HEK293 (cell line): ENCODE measurements at regions not wholly inside any gene's neighbourhood (a gene's known extent, or its start where the extent isn't known, plus 50 kb on each side); places are given as distances from the start of the nearest gene placed in this dataset.

Source experiments
- HIC1 ChIP-seq: fragments of 450-650 bp; formaldehyde crosslinking; IDR thresholded peaks from 2 replicates; pipeline ENCODE4 v1.5.1; 2016; ENCODE audit warnings: missing biosample characterization, missing genetic modification characterization
- KLF10 ChIP-seq: fragments of 450-650 bp; IDR thresholded peaks from 2 replicates; pipeline ENCODE4 v1.5.1; 2018; ENCODE audit warnings: missing biosample characterization, mild to moderate bottlenecking, missing genetic modification characterization
- REST ChIP-seq: fragments of 450-650 bp; formaldehyde crosslinking; IDR thresholded peaks from 2 replicates; pipeline ENCODE4 v1.5.1; 2016; ENCODE audit warnings: missing biosample characterization, missing genetic modification characterization
- ZBTB1 ChIP-seq: fragments of 450-650 bp; formaldehyde crosslinking; IDR thresholded peaks from 2 replicates; pipeline ENCODE4 v1.5.1; 2016; ENCODE audit warnings: missing biosample characterization, missing genetic modification characterization
- ZNF521 ChIP-seq: fragments of 450-650 bp; formaldehyde crosslinking; IDR thresholded peaks from 2 replicates; pipeline ENCODE4 v1.5.1; 2017; ENCODE audit warnings: missing biosample characterization, mild to moderate bottlenecking, missing genetic modification characterization
- ZNF623 ChIP-seq: fragments of 450-650 bp; formaldehyde crosslinking; IDR thresholded peaks from 2 replicates; pipeline ENCODE4 v1.5.1; 2016; ENCODE audit warnings: missing biosample characterization, missing genetic modification characterization
- TF ChIP-seq, protein P1 (sequence below): fragments of 450-650 bp; formaldehyde crosslinking; IDR thresholded peaks from 2 replicates; pipeline ENCODE4 v1.5.1; 2016; ENCODE audit warnings: missing biosample characterization, missing genetic modification characterization

GRCh38 chr7:145293228-145293701 is 457.4 kb upstream of the TPK1 start:
- TF ChIP-seq, protein P1, sequence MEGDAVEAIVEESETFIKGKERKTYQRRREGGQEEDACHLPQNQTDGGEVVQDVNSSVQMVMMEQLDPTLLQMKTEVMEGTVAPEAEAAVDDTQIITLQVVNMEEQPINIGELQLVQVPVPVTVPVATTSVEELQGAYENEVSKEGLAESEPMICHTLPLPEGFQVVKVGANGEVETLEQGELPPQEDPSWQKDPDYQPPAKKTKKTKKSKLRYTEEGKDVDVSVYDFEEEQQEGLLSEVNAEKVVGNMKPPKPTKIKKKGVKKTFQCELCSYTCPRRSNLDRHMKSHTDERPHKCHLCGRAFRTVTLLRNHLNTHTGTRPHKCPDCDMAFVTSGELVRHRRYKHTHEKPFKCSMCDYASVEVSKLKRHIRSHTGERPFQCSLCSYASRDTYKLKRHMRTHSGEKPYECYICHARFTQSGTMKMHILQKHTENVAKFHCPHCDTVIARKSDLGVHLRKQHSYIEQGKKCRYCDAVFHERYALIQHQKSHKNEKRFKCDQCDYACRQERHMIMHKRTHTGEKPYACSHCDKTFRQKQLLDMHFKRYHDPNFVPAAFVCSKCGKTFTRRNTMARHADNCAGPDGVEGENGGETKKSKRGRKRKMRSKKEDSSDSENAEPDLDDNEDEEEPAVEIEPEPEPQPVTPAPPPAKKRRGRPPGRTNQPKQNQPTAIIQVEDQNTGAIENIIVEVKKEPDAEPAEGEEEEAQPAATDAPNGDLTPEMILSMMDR (tag by site-specific recombination), result no peak
- TF ChIP-seq ZBTB1 (tag by site-specific recombination), result no peak
- TF ChIP-seq ZNF623 (tag by site-specific recombination), result no peak
- no peak for TF ChIP-seq HIC1 (tag by site-specific recombination)
- TF ChIP-seq KLF10 (tag by site-specific recombination), result no peak
- TF ChIP-seq ZNF521, result no peak
- TF ChIP-seq REST (tag by site-specific recombination), result no peak
